Spleen (tissue), 7 donors: ENCODE measurements at regions not wholly inside any gene's neighbourhood (a gene's known extent, or its start where the extent isn't known, plus 50 kb on each side); places are given as distances from the start of the nearest gene placed in this dataset.

Experiments
- POLR2A ChIP-seq, 3 donors: fragments of 450-650 bp; IDR thresholded peaks; one replicate each; pipeline ENCODE4 v1.5.1; 2017; ENCODE audit warnings: antibody characterized with exemption in 3 of 3, mild to moderate bottlenecking in 1 of 3
- POLR2AphosphoS5 ChIP-seq, 3 donors: sonication (generic); formaldehyde crosslinking; IDR thresholded peaks; one replicate each; pipeline ENCODE4 v1.5.1; 2017; ENCODE audit warnings: antibody characterized with exemption in 3 of 3
- TF ChIP-seq, protein P1 (sequence below), 11 experiments: fragments of 200-600 bp in 7 of 11; fragments of 450-650 bp in 4 of 11; sonication (generic) in 4 of 11; IDR thresholded peaks in 8 of 11; conservative IDR thresholded peaks in 3 of 11; 1 replicate in 7 of 11; 2 replicates in 4 of 11; pipeline versions ENCODE4 v1.4.0 to v1.8.0; 2016 to 2021; ENCODE audit warnings: antibody characterized with exemption in 11 of 11, inconsistent platforms in 4 of 11, mild to moderate bottlenecking in 1 of 11
- donor health status: DM: no; HTN: no; CAD: no; lungs with moderate emphysema.
- donor health status: DM: no; HTN: no; CAD: no.
- donor health status: DM: no; HTN: no; CAD: no.

DNA sequence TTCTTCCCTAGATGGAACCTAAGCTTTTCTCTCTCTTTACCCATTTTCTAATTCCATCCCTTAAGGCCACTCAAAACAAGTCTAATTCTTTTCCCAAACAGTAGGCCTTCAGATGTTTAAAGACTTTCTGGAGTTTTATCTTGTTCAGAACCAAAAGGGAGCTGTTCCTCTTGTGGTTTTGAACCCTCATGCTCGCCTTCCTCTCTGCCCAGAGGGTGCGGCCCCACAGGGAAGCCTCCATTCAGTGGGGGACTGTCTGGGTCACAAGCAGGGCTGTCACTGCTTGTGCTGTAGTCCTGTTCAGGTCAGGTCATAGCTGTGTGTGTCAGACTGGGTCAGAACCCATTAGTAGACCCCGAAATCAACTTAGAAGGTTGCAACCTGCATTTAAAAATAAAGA lies 56.5 kb downstream of the TET3 start:
- TF ChIP-seq POLR2A (IDR thresholded peaks at IDR 0.05), result no peak
- TF ChIP-seq, protein P1, sequence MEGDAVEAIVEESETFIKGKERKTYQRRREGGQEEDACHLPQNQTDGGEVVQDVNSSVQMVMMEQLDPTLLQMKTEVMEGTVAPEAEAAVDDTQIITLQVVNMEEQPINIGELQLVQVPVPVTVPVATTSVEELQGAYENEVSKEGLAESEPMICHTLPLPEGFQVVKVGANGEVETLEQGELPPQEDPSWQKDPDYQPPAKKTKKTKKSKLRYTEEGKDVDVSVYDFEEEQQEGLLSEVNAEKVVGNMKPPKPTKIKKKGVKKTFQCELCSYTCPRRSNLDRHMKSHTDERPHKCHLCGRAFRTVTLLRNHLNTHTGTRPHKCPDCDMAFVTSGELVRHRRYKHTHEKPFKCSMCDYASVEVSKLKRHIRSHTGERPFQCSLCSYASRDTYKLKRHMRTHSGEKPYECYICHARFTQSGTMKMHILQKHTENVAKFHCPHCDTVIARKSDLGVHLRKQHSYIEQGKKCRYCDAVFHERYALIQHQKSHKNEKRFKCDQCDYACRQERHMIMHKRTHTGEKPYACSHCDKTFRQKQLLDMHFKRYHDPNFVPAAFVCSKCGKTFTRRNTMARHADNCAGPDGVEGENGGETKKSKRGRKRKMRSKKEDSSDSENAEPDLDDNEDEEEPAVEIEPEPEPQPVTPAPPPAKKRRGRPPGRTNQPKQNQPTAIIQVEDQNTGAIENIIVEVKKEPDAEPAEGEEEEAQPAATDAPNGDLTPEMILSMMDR (IDR thresholded peaks at IDR 0.05 in 8 of 11, conservative IDR thresholded peaks at IDR 0.05 in 3 of 11), result no peak
- TF ChIP-seq POLR2AphosphoS5 (IDR thresholded peaks at IDR 0.05), result no peak
